ENCODE measurements at regions not wholly inside any gene's neighbourhood (a gene's known extent, or its start where the extent isn't known, plus 50 kb on each side); places are given as distances from the start of the nearest gene placed in this dataset.

GRCh38 chr10:78531088-78531487 is 497.4 kb downstream of the RPS24 start:
- no peak for DNase-seq

GRCh38 chr10:78532480-78533042 is 498.9 kb downstream of the RPS24 start:
- peak; percentile 39 for DNase-seq

- DNase-seq, result no peak
Measured at GRCh38 chr10:78533098-78533497, 499.4 kb downstream of the RPS24 start.

- no peak for DNase-seq
Measured at GRCh38 chr10:78533776-78534175, 500.1 kb downstream of the RPS24 start.

- no peak for DNase-seq
Measured at GRCh38 chr10:78535716-78536218, 502.1 kb downstream of the RPS24 start.

- DNase-seq, result no peak
Measured at GRCh38 chr10:78537018-78537417, 503.4 kb downstream of the RPS24 start.

- DNase-seq, result no peak
Measured at GRCh38 chr10:78539247-78539766, 505.6 kb downstream of the RPS24 start.

- DNase-seq, result no peak
Measured at GRCh38 chr10:78540355-78541076, 506.9 kb downstream of the RPS24 start.

- DNase-seq, result no peak
Measured at GRCh38 chr10:78541481-78542140, 507.9 kb downstream of the RPS24 start.

GRCh38 chr10:78542141-78542489 is 508.5 kb downstream of the RPS24 start:
- no peak for DNase-seq

GRCh38 chr10:78542521-78542920 is 508.9 kb downstream of the RPS24 start:
- DNase-seq, result no peak

GRCh38 chr10:78543031-78543748 is 509.5 kb downstream of the RPS24 start:
- DNase-seq, result no peak

- peak; percentile 79 for DNase-seq
Measured at GRCh38 chr10:78543749-78544362, 510.2 kb downstream of the RPS24 start.

- DNase-seq, result no peak
Measured at GRCh38 chr10:78544423-78545090, 510.9 kb downstream of the RPS24 start.

GRCh38 chr10:78545756-78546155 is 512.1 kb downstream of the RPS24 start:
- DNase-seq, result no peak

GRCh38 chr10:78547397-78547796 is 513.7 kb downstream of the RPS24 start:
- no peak for DNase-seq

- DNase-seq, result no peak
Measured at GRCh38 chr10:78547905-78548304, 514.2 kb downstream of the RPS24 start.

- no peak for DNase-seq
Measured at GRCh38 chr10:78548369-78548768, 514.7 kb downstream of the RPS24 start.

GRCh38 chr10:78549140-78549935 is 515.7 kb downstream of the RPS24 start:
- peak; percentile 50 for DNase-seq

GRCh38 chr10:78550090-78550489 is 516.4 kb downstream of the RPS24 start:
- no peak for DNase-seq

GRCh38 chr10:78550716-78551115 is 517.1 kb downstream of the RPS24 start:
- DNase-seq, result no peak

Data from suppressor macrophage treated with lipopolysaccharide for 4 hours (primary cell).